Mesendoderm (in vitro differentiated cells): ENCODE measurements at regions not wholly inside any gene's neighbourhood (a gene's known extent, or its start where the extent isn't known, plus 50 kb on each side); places are given as distances from the start of the nearest gene placed in this dataset.

Experiments used
- DNase-seq: peaks from one replicate; pipeline ENCODE4 v3.0.0; 2013
- H2AK5ac ChIP-seq: 2 replicates; pipeline ENCODE4 v1.6.1; 2013; ENCODE audit warnings: low read length, inconsistent platforms
- H2BK120ac ChIP-seq: 2 replicates; pipeline ENCODE4 v1.6.1; 2013; ENCODE audit warnings: low read depth, mild to moderate bottlenecking, low read length, moderate library complexity, mixed read lengths
- H2BK15ac ChIP-seq: replicated peaks from 2 replicates; pipeline ENCODE4 v1.6.1; 2013; ENCODE audit warnings: low read depth, mild to moderate bottlenecking, moderate library complexity
- H2BK5ac ChIP-seq: 2 replicates; pipeline ENCODE4 v1.6.1; 2013; ENCODE audit warnings: low read length, inconsistent platforms
- H3K18ac ChIP-seq: 2 replicates; pipeline ENCODE4 v1.6.1; 2013; ENCODE audit warnings: mild to moderate bottlenecking, low read length, mixed read lengths
- H3K23ac ChIP-seq: one replicate; pipeline ENCODE4 v1.6.1; 2013; ENCODE audit warnings: low read length
- H3K27ac ChIP-seq: 2 replicates; pipeline ENCODE4 v1.5.1; 2013; ENCODE audit warnings: low read depth, mild to moderate bottlenecking, inconsistent platforms, low read length, moderate library complexity
- H3K27me3 ChIP-seq: 2 replicates; pipeline ENCODE4 v1.6.1; 2013; ENCODE audit warnings: low read length, control low read depth, mild to moderate bottlenecking, inconsistent platforms; ENCODE audit not compliant: insufficient read depth, poor library complexity
- H3K36me3 ChIP-seq: 2 replicates; pipeline ENCODE4 v1.6.1; 2013; ENCODE audit warnings: low read length, inconsistent platforms; ENCODE audit not compliant: control insufficient read depth, insufficient read depth
- H3K4ac ChIP-seq: one replicate; pipeline ENCODE4 v1.6.1; 2013; ENCODE audit warnings: low read depth, mild to moderate bottlenecking, low read length, moderate library complexity
- H3K4me1 ChIP-seq: 2 replicates; pipeline ENCODE4 v1.6.1; 2013; ENCODE audit warnings: low read depth, low read length, inconsistent platforms; ENCODE audit not compliant: control insufficient read depth
- H3K4me2 ChIP-seq: 2 replicates; pipeline ENCODE4 v1.6.1; 2013; ENCODE audit warnings: low read length
- H3K4me3 ChIP-seq: 2 replicates; pipeline ENCODE4 v1.5.1; 2013; ENCODE audit warnings: mild to moderate bottlenecking, low read length
- H3K56ac ChIP-seq: one replicate; pipeline ENCODE4 v1.6.1; 2013; ENCODE audit warnings: low read length
- H3K79me1 ChIP-seq: 2 replicates; pipeline ENCODE4 v1.6.1; 2013; ENCODE audit warnings: low read length, inconsistent platforms
- H3K79me2 ChIP-seq: 2 replicates; pipeline ENCODE4 v1.6.1; 2013; ENCODE audit warnings: mild to moderate bottlenecking, low read length; ENCODE audit not compliant: control insufficient read depth, insufficient read depth
- H3K9ac ChIP-seq: 2 replicates; pipeline ENCODE4 v1.6.1; 2013; ENCODE audit warnings: low read length, inconsistent platforms
- H4K5ac ChIP-seq: one replicate; pipeline ENCODE4 v1.6.1; 2013; ENCODE audit warnings: low read length
- H4K8ac ChIP-seq: one replicate; pipeline ENCODE4 v1.6.1; 2013; ENCODE audit warnings: low read depth, mild to moderate bottlenecking, control low read depth, low read length, moderate library complexity
- WGBS: extraction: QIAGEN DNeasy Blood & Tissue Kit; methylation state at CpG from one replicate; pipeline ENCODE4 v1.1.7; 2013; ENCODE audit warnings: low lambda C conversion rate, missing lambda C conversion rate; ENCODE audit not compliant: insufficient coverage; ENCODE audit errors: extremely low coverage; 5-methylcytosine and 5-hydroxymethylcytosine counted together

DNA sequence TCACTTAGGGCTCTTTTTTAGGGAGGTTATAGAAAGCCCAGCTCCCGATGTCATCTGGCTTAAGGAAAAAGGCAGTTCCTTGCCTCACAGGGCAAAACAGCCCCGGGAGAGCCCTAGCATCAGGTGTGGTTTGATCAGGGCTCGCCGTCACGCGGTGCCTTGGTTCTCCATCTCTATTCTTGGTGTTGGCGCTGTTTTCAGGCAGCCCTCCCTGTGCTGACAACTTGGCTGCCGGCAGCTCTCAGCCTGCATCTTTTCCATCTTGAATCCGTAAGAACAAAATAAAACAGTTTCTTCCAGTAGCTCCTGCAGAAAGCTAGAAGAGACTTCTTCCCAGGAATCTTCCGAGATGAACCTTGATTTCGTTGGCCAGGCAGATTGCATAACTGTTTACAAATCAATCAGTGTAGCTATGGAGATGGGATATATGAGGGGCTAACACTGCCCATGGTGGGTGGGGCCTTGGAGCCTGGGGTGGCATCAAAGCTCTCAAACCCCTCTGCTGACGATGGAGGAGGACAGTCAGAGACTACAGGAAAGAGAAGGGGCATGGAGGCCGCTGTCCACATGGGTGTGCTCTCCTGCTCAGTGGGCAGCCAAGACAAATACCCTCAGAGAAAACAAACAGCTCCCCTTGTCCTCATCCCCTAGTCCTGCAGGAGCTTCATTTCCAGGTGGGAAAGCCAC lies 370.7 kb upstream of the C1orf174 start:
- DNase-seq = no peak
- H3K27me3 ChIP-seq = no peaks in the 10 kb centered on the region
- no peak overlapping the region for H3K4me2 ChIP-seq
- H3K18ac ChIP-seq = no peak overlapping the region
- no peak overlapping the region for H2BK120ac ChIP-seq
- no peaks in the 10 kb centered on the region for H3K4me1 ChIP-seq
- H4K8ac ChIP-seq = no peak overlapping the region
- H2AK5ac ChIP-seq = no peak overlapping the region
- no peak overlapping the region for H3K4me3 ChIP-seq
- no peak overlapping the region for H3K56ac ChIP-seq
- no peak overlapping the region for H3K27ac ChIP-seq
- H2BK5ac ChIP-seq = no peak overlapping the region
- H3K79me1 ChIP-seq = no peaks in the 10 kb centered on the region
- no peak overlapping the region for H2BK15ac ChIP-seq
- H3K36me3 ChIP-seq = no peaks in the 10 kb centered on the region
- H3K79me2 ChIP-seq = no peaks in the 10 kb centered on the region
- no peak overlapping the region for H3K23ac ChIP-seq
- no peak overlapping the region for H4K5ac ChIP-seq
- H3K4ac ChIP-seq = no peak overlapping the region
- WGBS = no CpG with 5 or more reads among the region's 13 CpGs
- no peak overlapping the region for H3K9ac ChIP-seq

- H3K36me3 ChIP-seq = no peaks in the 10 kb centered on the region
- no peak overlapping the region for H2BK5ac ChIP-seq
- H2BK15ac ChIP-seq = no peak overlapping the region
- no peak for DNase-seq
- no CpG with 5 or more reads among the region's 8 CpGs for WGBS
- H3K4me1 ChIP-seq = no peaks in the 10 kb centered on the region
- H3K23ac ChIP-seq = no peak overlapping the region
- no peak overlapping the region for H2AK5ac ChIP-seq
- H3K27ac ChIP-seq = no peak overlapping the region
- H3K18ac ChIP-seq = no peak overlapping the region
- no peak overlapping the region for H3K56ac ChIP-seq
- H3K9ac ChIP-seq = no peak overlapping the region
- H3K79me2 ChIP-seq = no peaks in the 10 kb centered on the region
- no peak overlapping the region for H4K8ac ChIP-seq
- H3K4me3 ChIP-seq = no peak overlapping the region
- no peak overlapping the region for H3K4ac ChIP-seq
- no peaks in the 10 kb centered on the region for H3K79me1 ChIP-seq
- no peak overlapping the region for H3K4me2 ChIP-seq
- no peak overlapping the region for H4K5ac ChIP-seq
- no peak overlapping the region for H2BK120ac ChIP-seq
- H3K27me3 ChIP-seq = no peaks in the 10 kb centered on the region
Observed at GRCh38 chr1:4271338-4271998, 371.4 kb upstream of the C1orf174 start.

- no peak overlapping the region for H2BK5ac ChIP-seq
- H3K79me2 ChIP-seq = no peaks in the 10 kb centered on the region
- no peak overlapping the region for H2AK5ac ChIP-seq
- H3K4me1 ChIP-seq = no peaks in the 10 kb centered on the region
- no peak overlapping the region for H4K8ac ChIP-seq
- no peaks in the 10 kb centered on the region for H3K36me3 ChIP-seq
- H3K4me2 ChIP-seq = no peak overlapping the region
- no peaks in the 10 kb centered on the region for H3K27me3 ChIP-seq
- H3K27ac ChIP-seq = no peak overlapping the region
- DNase-seq = no peak
- no peak overlapping the region for H3K4me3 ChIP-seq
- H2BK15ac ChIP-seq = no peak overlapping the region
- H3K79me1 ChIP-seq = no peaks in the 10 kb centered on the region
- H2BK120ac ChIP-seq = no peak overlapping the region
- H3K18ac ChIP-seq = no peak overlapping the region
- no peak overlapping the region for H3K9ac ChIP-seq
- H3K4ac ChIP-seq = no peak overlapping the region
- no CpG with 5 or more reads among the region's 3 CpGs for WGBS
- no peak overlapping the region for H3K56ac ChIP-seq
- H4K5ac ChIP-seq = no peak overlapping the region
- H3K23ac ChIP-seq = no peak overlapping the region
Observed at GRCh38 chr1:4272568-4272967, 372.5 kb upstream of the C1orf174 start.

DNA sequence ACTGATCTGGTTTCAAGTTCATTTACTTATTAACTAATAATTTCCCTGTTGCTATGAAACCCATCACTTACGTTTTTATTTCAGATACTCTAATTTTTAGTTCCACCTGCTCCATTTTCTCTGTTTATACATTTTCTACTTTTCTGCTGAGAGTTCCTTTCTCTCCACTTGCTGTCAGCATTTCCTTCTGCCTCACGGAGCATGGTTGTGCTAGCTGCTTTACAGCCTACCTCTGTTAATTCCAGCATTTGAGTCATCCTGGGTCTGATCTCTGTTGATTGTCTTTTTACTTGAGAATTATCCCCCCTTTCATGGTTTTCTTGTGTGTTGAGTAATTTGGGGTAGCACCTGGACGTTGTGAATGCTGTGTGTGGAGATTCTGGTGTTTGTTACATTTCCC lies 373.2 kb upstream of the C1orf174 start:
- Histone ChIP-seq H2BK15ac (no peak overlapping the region), H3K27ac (no peak overlapping the region), H3K4ac (no peak overlapping the region), H3K56ac (no peak overlapping the region), H3K4me2 (no peak overlapping the region), H3K23ac (no peak overlapping the region), H4K8ac (no peak overlapping the region), H3K4me3 (no peak overlapping the region), H3K36me3 (no peaks in the 10 kb centered on the region), H2BK5ac (no peak overlapping the region), H3K79me1 (no peaks in the 10 kb centered on the region), H2AK5ac (no peak overlapping the region), H3K79me2 (no peaks in the 10 kb centered on the region), H3K27me3 (no peaks in the 10 kb centered on the region), H3K4me1 (no peaks in the 10 kb centered on the region), H2BK120ac (no peak overlapping the region), H3K18ac (no peak overlapping the region), H4K5ac (no peak overlapping the region), H3K9ac (no peak overlapping the region)
- no CpG with 5 or more reads among the region's 3 CpGs for WGBS
- no peak for DNase-seq

DNA sequence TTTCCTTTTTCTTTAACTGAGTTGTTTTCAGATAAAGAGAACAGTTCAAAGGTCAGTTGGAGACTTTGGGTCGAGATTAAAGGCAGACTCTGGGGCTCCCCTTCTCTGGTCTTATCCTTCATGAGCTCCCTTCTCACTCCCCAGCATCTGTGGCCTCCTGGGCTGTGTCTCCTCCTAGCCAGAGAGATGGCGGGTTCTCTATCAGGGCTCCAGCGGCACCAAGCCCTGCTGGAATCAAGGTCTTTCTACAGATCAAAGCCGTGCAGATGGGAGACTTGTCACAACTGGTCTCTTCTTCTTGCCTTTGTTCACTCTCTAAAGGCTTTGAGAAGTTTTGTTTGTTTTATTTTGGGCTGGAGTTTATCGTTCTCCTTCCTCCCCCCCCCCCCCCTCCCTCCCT lies 373.7 kb upstream of the C1orf174 start:
- no peak overlapping the region for H3K27ac ChIP-seq
- WGBS = no CpG with 5 or more reads among the region's 5 CpGs
- no peak overlapping the region for H3K4me3 ChIP-seq
- no peak overlapping the region for H2BK120ac ChIP-seq
- no peak overlapping the region for H3K23ac ChIP-seq
- no peaks in the 10 kb centered on the region for H3K27me3 ChIP-seq
- no peaks in the 10 kb centered on the region for H3K79me2 ChIP-seq
- H2BK15ac ChIP-seq = no peak overlapping the region
- H3K9ac ChIP-seq = no peak overlapping the region
- no peak for DNase-seq
- no peaks in the 10 kb centered on the region for H3K4me1 ChIP-seq
- no peak overlapping the region for H4K5ac ChIP-seq
- H3K56ac ChIP-seq = no peak overlapping the region
- H3K4ac ChIP-seq = no peak overlapping the region
- no peaks in the 10 kb centered on the region for H3K79me1 ChIP-seq
- H3K36me3 ChIP-seq = no peaks in the 10 kb centered on the region
- no peak overlapping the region for H2AK5ac ChIP-seq
- no peak overlapping the region for H3K4me2 ChIP-seq
- H3K18ac ChIP-seq = no peak overlapping the region
- H4K8ac ChIP-seq = no peak overlapping the region
- no peak overlapping the region for H2BK5ac ChIP-seq

- no peak overlapping the region for H3K27ac ChIP-seq
- no peak overlapping the region for H3K4me3 ChIP-seq
- H4K8ac ChIP-seq = no peak overlapping the region
- no peak overlapping the region for H3K4ac ChIP-seq
- no peak overlapping the region for H2BK15ac ChIP-seq
- WGBS = no CpG with 5 or more reads among the region's 9 CpGs
- H3K27me3 ChIP-seq = no peaks in the 10 kb centered on the region
- DNase-seq = no peak
- no peak overlapping the region for H3K9ac ChIP-seq
- no peaks in the 10 kb centered on the region for H3K79me2 ChIP-seq
- no peaks in the 10 kb centered on the region for H3K4me1 ChIP-seq
- H2BK5ac ChIP-seq = no peak overlapping the region
- no peak overlapping the region for H2AK5ac ChIP-seq
- no peak overlapping the region for H2BK120ac ChIP-seq
- H3K18ac ChIP-seq = no peak overlapping the region
- H3K4me2 ChIP-seq = no peak overlapping the region
- no peak overlapping the region for H3K56ac ChIP-seq
- H3K79me1 ChIP-seq = no peaks in the 10 kb centered on the region
- no peak overlapping the region for H3K23ac ChIP-seq
- no peaks in the 10 kb centered on the region for H3K36me3 ChIP-seq
- H4K5ac ChIP-seq = no peak overlapping the region
Observed at GRCh38 chr1:4275083-4275482, 375.0 kb upstream of the C1orf174 start.
